ENCODE measurements at regions not wholly inside any gene's neighbourhood (a gene's known extent, or its start where the extent isn't known, plus 50 kb on each side); places are given as distances from the start of the nearest gene placed in this dataset.

GRCh38 chr2:60657673-60658072 is 98.4 kb upstream of the PAPOLG start:
- DNase-seq (ENCODE audit: low read depth in 2 of 2) = no peak

- DNase-seq (ENCODE audit: low read depth in 2 of 2) = no peak
Measured at GRCh38 chr2:60659026-60659425, 97.0 kb upstream of the PAPOLG start.

DNA sequence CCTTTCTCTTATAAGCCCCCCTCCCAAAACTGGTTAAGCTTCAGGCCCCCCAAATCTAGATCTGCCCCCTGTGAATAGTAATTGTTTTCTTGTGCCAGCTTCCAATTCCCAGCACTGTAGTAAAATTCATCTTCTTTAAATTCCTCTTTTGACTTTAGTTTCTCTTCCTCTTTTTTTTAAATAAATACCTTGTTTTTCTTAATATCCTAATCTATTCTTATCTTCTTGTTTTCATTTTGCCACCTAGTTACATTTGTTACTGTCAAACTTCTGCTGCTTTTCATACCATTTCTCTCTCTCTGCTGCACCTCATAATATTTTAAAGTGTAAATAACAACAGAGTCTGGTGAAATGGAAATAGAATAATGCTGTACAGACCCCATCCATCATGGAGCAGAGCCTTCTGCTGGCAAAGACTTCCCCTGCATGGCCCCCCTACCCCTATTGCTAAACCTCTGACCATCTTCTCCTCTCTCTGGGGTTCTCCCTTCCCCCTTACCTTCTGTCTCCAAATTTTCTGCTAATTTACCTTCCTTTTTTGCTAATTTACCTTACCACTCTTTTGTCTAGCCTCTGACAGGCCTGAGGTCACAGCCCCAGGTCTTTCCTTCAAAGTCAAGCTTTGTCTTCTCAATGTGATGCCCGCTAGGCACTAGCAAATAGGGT is 94.9 kb upstream of the PAPOLG start:
- no peak for DNase-seq (ENCODE audit: low read depth in 2 of 2)

DNA sequence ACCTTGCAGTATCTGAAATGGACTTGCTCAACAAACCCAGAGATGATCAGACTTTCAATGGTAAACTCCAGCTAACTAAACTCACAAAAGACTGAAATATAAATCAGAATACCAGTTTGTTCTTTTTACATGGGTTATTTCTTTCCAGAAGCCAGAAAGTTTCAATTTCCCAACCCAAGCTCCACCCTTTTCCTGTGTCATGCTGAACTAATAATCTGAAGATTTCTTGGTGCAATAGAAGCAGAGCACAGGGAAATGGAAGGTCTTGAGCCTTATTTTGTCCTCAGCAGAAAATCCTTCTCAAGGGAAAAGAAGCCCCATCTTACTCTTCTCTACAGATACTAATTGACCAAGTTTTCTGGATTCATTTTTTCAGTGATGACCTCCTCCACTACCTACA is 93.3 kb upstream of the PAPOLG start:
- no peak for DNase-seq (ENCODE audit: low read depth in 2 of 2)

- no peak for DNase-seq (ENCODE audit: low read depth in 2 of 2)
Measured at GRCh38 chr2:60671966-60672365, 84.1 kb upstream of the PAPOLG start.

- peak; percentile 24 to 26 for DNase-seq (ENCODE audit: low read depth in 2 of 2)
Measured at GRCh38 chr2:60674524-60675165, 81.4 kb upstream of the PAPOLG start.

DNA sequence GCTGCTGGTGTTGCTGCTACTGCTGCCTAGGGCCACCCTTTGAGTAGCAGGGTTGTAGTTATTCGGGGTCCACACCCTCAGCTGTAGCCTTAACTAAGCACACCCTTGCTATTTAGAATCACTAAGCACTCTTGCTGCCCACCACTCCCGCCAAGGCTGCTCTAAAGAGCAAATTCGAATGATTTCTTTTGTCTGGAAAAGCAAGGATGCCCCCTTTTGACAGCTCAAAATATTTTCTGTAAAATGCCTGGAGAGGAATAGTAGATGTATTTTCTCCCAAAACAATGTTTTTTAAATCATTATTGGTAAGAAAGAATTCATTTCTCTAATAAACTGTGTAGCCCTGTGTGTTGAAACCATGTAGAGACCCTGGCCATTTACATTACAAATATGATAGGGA is 80.8 kb upstream of the PAPOLG start:
- no peak for DNase-seq (ENCODE audit: low read depth in 2 of 2)

- no peak for DNase-seq (ENCODE audit: low read depth in 2 of 2)
Measured at GRCh38 chr2:60676706-60677330, 79.2 kb upstream of the PAPOLG start.

- no peak for DNase-seq (ENCODE audit: low read depth in 2 of 2)
Measured at GRCh38 chr2:60677356-60677755, 78.7 kb upstream of the PAPOLG start.

DNA sequence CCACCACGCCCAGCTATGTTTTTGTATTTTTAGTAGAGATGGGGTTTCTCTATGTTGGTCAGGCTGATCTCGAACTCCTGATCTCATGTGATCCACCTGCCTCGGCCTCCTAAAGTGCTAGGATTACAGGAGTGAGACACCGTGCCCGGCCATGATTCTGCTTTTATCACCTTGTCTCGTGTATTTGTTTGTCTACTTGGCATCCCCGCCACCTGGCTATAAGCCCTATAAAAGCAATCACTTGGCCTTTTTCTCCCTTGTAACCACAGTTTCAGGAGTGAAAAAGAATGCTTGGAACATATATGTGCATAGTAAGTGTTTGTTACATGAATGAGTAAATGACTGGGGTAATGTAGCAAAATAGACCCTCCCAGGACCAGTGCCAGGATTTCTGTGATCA is 77.5 kb upstream of the PAPOLG start:
- DNase-seq (ENCODE audit: low read depth in 2 of 2) = no peak

DNA sequence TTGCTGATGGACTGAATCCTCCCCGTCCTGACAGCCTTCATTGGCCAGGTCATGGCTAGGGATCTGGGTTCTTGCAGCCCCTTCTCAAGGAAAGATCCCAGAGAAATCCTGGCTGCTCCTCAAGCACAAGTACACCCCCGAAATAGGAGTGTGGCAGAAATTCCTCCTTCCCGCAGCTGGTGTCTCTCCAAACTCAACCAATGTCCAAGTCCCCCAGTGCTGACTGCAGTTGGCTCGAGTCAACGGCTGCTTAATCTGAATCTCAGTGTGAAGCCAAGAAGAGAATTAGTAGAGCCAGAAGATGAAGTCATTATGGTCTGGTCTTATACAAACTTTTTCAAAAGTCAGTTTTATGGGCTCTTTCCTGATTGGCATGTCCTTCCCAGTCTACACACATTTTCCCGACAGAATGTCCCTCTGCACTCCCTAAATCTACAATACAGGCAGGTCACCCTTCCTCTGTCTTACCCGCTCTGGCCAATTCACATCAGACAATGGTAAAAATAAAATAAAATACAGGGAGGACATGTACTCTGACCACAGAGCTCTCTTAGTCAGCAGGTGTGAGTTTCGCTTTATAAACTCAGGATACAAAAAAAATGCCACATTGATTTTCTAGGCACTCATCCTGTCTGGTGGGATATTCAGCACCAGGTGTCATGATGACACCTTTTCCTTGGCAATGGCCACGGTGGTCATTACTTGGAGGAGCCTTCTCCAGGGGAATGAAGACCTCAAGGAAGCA is 76.9 kb upstream of the PAPOLG start:
- DNase-seq (ENCODE audit: low read depth in 2 of 2) = no peak

- no peak for DNase-seq (ENCODE audit: low read depth in 2 of 2)
Measured at GRCh38 chr2:60693551-60693950, 62.5 kb upstream of the PAPOLG start.

GRCh38 chr2:60695793-60696192 is 60.3 kb upstream of the PAPOLG start:
- no peak for DNase-seq (ENCODE audit: low read depth in 2 of 2)

GRCh38 chr2:60699617-60700016 is 56.5 kb upstream of the PAPOLG start:
- no peak for DNase-seq (ENCODE audit: low read depth in 2 of 2)

DNA sequence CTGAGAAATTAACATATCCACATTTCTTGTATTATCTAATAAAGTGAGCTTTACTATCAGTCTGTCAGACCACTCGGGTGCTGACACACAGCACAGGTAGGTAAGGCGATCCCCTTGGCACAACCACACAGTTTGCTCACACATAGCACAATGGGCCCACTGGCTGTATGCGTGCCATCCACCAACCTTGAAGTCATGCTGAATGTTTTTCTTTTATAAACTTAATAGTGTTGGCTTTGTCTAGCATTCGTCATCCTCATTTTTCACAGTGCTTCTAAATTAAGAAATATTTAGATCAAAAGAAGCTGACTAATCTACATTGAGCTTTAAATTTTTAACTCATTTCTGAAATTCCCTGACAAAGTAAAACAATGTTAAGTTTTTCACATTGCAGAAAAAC is 50.0 kb upstream of the PAPOLG start:
- no peak for DNase-seq (ENCODE audit: low read depth in 2 of 2)

Measured in fibroblast of skin of left quadriceps (primary cell).